Loucy (cell line): ENCODE measurements at regions not wholly inside any gene's neighbourhood (a gene's known extent, or its start where the extent isn't known, plus 50 kb on each side); places are given as distances from the start of the nearest gene placed in this dataset.
A peak's percentile ranks its signal among the peaks of the same experiment; 100 is the strongest.

Experiments used
- H2AFZ ChIP-seq: fragments of 200-600 bp; sonication (generic); 2 replicates; pipeline ENCODE4 v1.6.0; 2016; ENCODE audit warnings: antibody characterized with exemption, mild to moderate bottlenecking, low read length, moderate library complexity
- H3F3A ChIP-seq: fragments of 200-600 bp; 2 replicates; pipeline ENCODE4 v1.6.0; 2016; ENCODE audit warnings: antibody characterized with exemption, low read depth, mild to moderate bottlenecking
- H3K27me3 ChIP-seq: fragments of 200-600 bp; sonication (generic); 2 replicates; pipeline ENCODE4 v1.6.1; 2014; ENCODE audit warnings: low read length, mild to moderate bottlenecking; ENCODE audit not compliant: insufficient read depth, poor library complexity, severe bottlenecking
- H3K36me3 ChIP-seq: fragments of 200-600 bp; sonication (generic); 2 replicates; pipeline ENCODE4 v1.6.1; 2016; ENCODE audit warnings: low read length; ENCODE audit not compliant: insufficient read depth
- H3K4me1 ChIP-seq: fragments of 200-600 bp; sonication (generic); 2 replicates; pipeline ENCODE4 v1.5.1; 2014; ENCODE audit warnings: low read length, mild to moderate bottlenecking; ENCODE audit not compliant: insufficient read depth, poor library complexity, severe bottlenecking
- H3K4me2 ChIP-seq: fragments of 200-600 bp; sonication (generic); 2 replicates; pipeline ENCODE4 v1.6.0; 2014; ENCODE audit warnings: antibody characterized with exemption, low read length, low read depth, mild to moderate bottlenecking; ENCODE audit not compliant: poor library complexity, severe bottlenecking
- H3K4me3 ChIP-seq: fragments of 200-600 bp; sonication (generic); 2 replicates; pipeline ENCODE4 v1.5.1; 2014; ENCODE audit warnings: low read length, mild to moderate bottlenecking, mixed read lengths; ENCODE audit not compliant: poor library complexity, severe bottlenecking
- H3K79me2 ChIP-seq: fragments of 200-600 bp; sonication (generic); 2 replicates; pipeline ENCODE4 v1.6.1; 2014; ENCODE audit warnings: low read length; ENCODE audit not compliant: insufficient read depth
- H3K9ac ChIP-seq: fragments of 200-600 bp; sonication (generic); 2 replicates; pipeline ENCODE4 v1.6.0; 2014; ENCODE audit warnings: mild to moderate bottlenecking, low read depth, low read length, moderate library complexity; ENCODE audit not compliant: poor library complexity, severe bottlenecking
- H3K9me2 ChIP-seq: fragments of 200-600 bp; sonication (generic); replicated peaks from 2 replicates; pipeline ENCODE4 v1.6.1; 2016; ENCODE audit warnings: low read depth, low read length, mixed read lengths
- H3K9me3 ChIP-seq: fragments of 200-600 bp; sonication (generic); 2 replicates; pipeline ENCODE4 v1.6.1; 2014; ENCODE audit warnings: mild to moderate bottlenecking, antibody characterized with exemption, low read length, low read depth; ENCODE audit not compliant: insufficient read depth
- H4K20me1 ChIP-seq: fragments of 200-600 bp; sonication (generic); 2 replicates; pipeline ENCODE4 v1.6.0; 2014; ENCODE audit warnings: antibody characterized with exemption, low read length, mild to moderate bottlenecking; ENCODE audit not compliant: insufficient read depth, poor library complexity, severe bottlenecking
- CTCF ChIP-seq: fragments of 200-600 bp; sonication (generic); conservative IDR thresholded peaks from 2 replicates; pipeline ENCODE4 v1.5.1; 2014; ENCODE audit warnings: mild to moderate bottlenecking, antibody characterized with exemption, low read length
- EZH2phosphoT487 ChIP-seq: fragments of 200-600 bp; IDR thresholded peaks from 2 replicates; pipeline ENCODE4 v1.6.1; 2018; ENCODE audit warnings: antibody characterized with exemption, mild to moderate bottlenecking, moderate library complexity, borderline replicate concordance

DNA sequence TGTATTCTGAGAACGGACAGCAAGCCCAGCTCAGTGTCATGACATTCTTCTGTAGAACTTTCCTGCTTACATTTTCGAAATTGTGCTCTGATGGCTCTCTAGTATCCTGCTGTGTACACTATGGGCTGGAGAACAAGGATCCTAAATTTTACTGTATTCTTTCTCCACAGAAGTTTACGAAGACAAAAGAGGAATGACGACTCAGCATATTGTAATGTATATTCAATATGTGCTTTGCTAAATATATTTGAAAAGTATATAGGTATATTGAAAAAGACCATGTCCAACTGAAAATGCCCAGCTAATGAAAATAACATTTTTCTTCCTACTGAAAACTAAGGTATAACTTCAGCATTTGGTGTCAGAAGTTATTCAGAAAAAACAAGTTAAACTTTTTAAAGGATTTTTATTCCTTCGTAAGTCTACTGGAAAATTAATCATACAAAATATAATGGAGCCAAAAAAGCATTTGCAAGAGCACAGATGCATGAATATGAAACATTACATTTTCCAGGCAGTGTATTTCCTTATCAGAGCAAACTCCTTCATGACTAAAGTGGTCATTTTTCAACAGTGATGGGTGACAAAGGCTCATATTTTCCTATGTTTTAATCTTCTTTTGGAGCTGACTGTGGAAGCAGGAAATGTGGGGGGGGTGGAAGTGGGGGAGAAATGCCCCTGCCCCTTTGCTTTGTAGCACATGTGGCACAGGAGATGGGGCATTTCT is 143.8 kb upstream of the THUMPD2 start:
- H3K36me3 ChIP-seq = no peaks in the 10 kb centered on the region
- no peaks in the 10 kb centered on the region for H3K9me3 ChIP-seq
- H3K79me2 ChIP-seq = no peaks in the 10 kb centered on the region
- H3F3A ChIP-seq = no peaks in the 10 kb centered on the region
- H3K9ac ChIP-seq = no peak overlapping the region
- H4K20me1 ChIP-seq = no peaks in the 10 kb centered on the region
- no peak overlapping the region for H2AFZ ChIP-seq
- H3K9me2 ChIP-seq = no peaks in the 10 kb centered on the region
- H3K4me1 ChIP-seq = peaks cover 24% of the 10 kb centered on the region
- H3K27me3 ChIP-seq = no peaks in the 10 kb centered on the region
- TF ChIP-seq EZH2phosphoT487 = no peak
- H3K4me3 ChIP-seq = no peak overlapping the region
- H3K4me2 ChIP-seq = no peak overlapping the region

DNA sequence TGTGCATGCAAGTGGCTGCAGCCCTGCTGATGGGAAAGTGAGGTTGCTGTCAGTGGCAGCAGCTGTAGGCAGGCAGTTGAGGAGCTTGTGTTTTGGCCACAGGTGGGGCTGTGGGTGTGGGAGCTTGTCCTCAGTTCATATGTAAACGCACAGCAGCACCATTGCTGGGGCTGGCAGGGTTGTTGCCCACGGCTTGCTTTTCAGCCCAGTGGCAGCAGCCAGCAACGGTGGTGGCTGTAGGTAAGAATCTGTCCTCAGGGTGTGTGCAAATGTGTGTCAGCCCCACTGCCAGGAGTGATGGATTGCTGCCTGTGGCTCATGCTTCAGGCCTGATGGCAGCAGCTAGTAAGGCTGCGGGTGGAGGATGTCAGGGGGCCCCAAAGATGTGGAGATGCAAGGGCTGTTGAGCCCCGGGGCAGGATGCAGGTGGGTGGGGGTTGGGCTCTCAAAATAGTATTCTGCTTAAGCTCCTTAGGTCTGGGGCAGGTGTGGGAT is 141.3 kb upstream of the THUMPD2 start:
- peak overlapping the region; percentile 34 for H3K4me3 ChIP-seq

DNA sequence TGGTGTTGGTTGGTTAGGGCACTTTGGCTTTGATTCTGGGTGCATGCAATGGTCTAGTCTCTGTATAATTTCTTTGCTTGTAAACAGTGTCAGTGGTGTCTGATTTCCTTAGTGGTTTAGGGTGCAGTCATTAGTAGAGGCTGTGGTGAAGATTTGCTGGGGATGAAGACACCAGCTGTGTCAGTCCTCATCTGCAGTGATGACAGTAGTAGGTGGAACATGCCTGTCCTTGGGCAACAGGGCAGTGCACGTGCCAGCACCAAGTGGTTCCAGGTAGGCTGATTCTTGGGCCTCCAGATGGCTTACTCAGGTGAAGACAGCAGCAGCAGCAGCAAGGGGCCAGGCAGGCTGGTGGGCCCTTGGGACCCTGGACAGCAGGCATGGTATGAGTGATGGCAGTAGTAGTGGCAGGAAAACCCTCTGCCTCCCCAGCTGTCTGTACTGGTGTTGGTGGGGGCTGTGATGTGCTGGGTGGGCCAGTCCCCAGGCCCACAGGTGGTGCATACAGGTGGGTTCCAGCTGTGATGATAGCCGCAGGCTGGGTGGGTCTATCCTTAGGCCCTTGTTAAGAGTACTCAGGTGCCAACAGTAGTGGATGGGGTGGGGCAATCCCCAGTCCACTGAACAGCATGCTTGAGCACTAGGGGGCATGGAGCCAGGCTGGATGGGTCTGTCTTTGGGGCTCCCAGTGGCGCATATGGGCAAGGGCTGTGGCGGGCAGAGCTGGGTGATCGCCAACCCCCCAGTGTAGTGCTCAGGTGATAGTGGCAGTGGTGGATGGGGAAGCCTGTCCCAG is 140.7 kb upstream of the THUMPD2 start:
- peak overlapping the region; percentile 34 for H3K4me3 ChIP-seq
- no peaks in the 10 kb centered on the region for H3K36me3 ChIP-seq
- H2AFZ ChIP-seq = no peak overlapping the region
- no peaks in the 10 kb centered on the region for H3F3A ChIP-seq
- H3K9me3 ChIP-seq = no peaks in the 10 kb centered on the region
- H3K4me1 ChIP-seq = peaks cover 24% of the 10 kb centered on the region
- H3K79me2 ChIP-seq = no peaks in the 10 kb centered on the region
- H4K20me1 ChIP-seq = no peaks in the 10 kb centered on the region
- no peaks in the 10 kb centered on the region for H3K27me3 ChIP-seq
- H3K9me2 ChIP-seq = no peaks in the 10 kb centered on the region
- H3K9ac ChIP-seq = peak overlapping the region; percentile 8
- TF ChIP-seq CTCF = no peak
- TF ChIP-seq EZH2phosphoT487 = no peak
- H3K4me2 ChIP-seq = peak overlapping the region; percentile 46

More for the DNA sequence above, 141.3 kb upstream of the THUMPD2 start:
- Histone ChIP-seq H2AFZ (no peak overlapping the region), H3K36me3 (no peaks in the 10 kb centered on the region), H3K9me2 (no peaks in the 10 kb centered on the region), H3K9ac (peak overlapping the region; percentile 8), H3K9me3 (no peaks in the 10 kb centered on the region), H3K27me3 (no peaks in the 10 kb centered on the region), H4K20me1 (no peaks in the 10 kb centered on the region), H3K79me2 (no peaks in the 10 kb centered on the region), H3F3A (no peaks in the 10 kb centered on the region), H3K4me1 (peaks cover 24% of the 10 kb centered on the region), H3K4me2 (peak overlapping the region; percentile 46)
- 0 out of 2 replicates have a peak, but pooled peaks have one; percentile 11 for TF ChIP-seq CTCF
- TF ChIP-seq EZH2phosphoT487 = no peak
